Astrocyte of the spinal cord (primary cell): ENCODE measurements at regions not wholly inside any gene's neighbourhood (a gene's known extent, or its start where the extent isn't known, plus 50 kb on each side); places are given as distances from the start of the nearest gene placed in this dataset.

Experiments
- DNase-seq: peaks from one replicate; pipeline ENCODE4 v3.0.0; 2011; ENCODE audit warnings: low read depth, low spot score
- H3K4me3 ChIP-seq: 2 replicates; pipeline ENCODE4 v1.5.1; 2011; ENCODE audit warnings: low read depth, mild to moderate bottlenecking, low read length, moderate library complexity
- CTCF ChIP-seq: IDR thresholded peaks from 2 replicates; pipeline ENCODE4 v1.5.1; 2012; ENCODE audit warnings: low read depth, mild to moderate bottlenecking, low read length, inconsistent platforms
- in situ Hi-C: cut with HindIII; loops from 2 replicates; pipeline ENCODE4 v1.10.0; 2017; ENCODE audit warnings: low sequenced_read_pairs

GRCh38 chr3:174336784-174337183 lies 522.4 kb upstream of the NAALADL2 start:
- in situ Hi-C loops, result no loop called here
- no peak for TF ChIP-seq CTCF
- no peak for DNase-seq
- no peak overlapping the region for H3K4me3 ChIP-seq

GRCh38 chr3:174337227-174337626 lies 521.9 kb upstream of the NAALADL2 start:
- DNase-seq, result no peak
- TF ChIP-seq CTCF, result no peak
- in situ Hi-C loops, result no loop called here
- no peak overlapping the region for H3K4me3 ChIP-seq

GRCh38 chr3:174340624-174341587 lies 518.2 kb upstream of the NAALADL2 start:
- TF ChIP-seq CTCF, result no peak
- in situ Hi-C loops, result no loop called here
- no peak for DNase-seq
- no peak overlapping the region for H3K4me3 ChIP-seq

- no peak overlapping the region for H3K4me3 ChIP-seq
- TF ChIP-seq CTCF, result no peak
- in situ Hi-C loops, result no loop called here
- DNase-seq, result no peak
Observed at GRCh38 chr3:174342171-174342570, 517.0 kb upstream of the NAALADL2 start.

- in situ Hi-C loops, result no loop called here
- H3K4me3 ChIP-seq, result no peak overlapping the region
- TF ChIP-seq CTCF, result no peak
- peak; percentile 31 for DNase-seq
Observed at GRCh38 chr3:174342941-174343501, 516.1 kb upstream of the NAALADL2 start.

- no peak for DNase-seq
Observed at GRCh38 chr3:174346141-174346540, 513.0 kb upstream of the NAALADL2 start.

More at GRCh38 chr3:174346141-174346540, 513.0 kb upstream of the NAALADL2 start:
- H3K4me3 ChIP-seq, result no peak overlapping the region
- in situ Hi-C loops, result no loop called here
- no peak for TF ChIP-seq CTCF
